ENCODE measurements at regions not wholly inside any gene's neighbourhood (a gene's known extent, or its start where the extent isn't known, plus 50 kb on each side); places are given as distances from the start of the nearest gene placed in this dataset.

- no peak for DNase-seq (ENCODE audit: low read depth)
- no peak for TF ChIP-seq CTCF (IDR thresholded peaks at IDR 0.05; ENCODE audit: low read depth, low read length, missing control alignments)
- H3K4me3 ChIP-seq (ENCODE audit: low read depth, low read length) = no peak overlapping the region
Measured at GRCh38 chr3:94654096-94654495, 591.2 kb downstream of the NSUN3 start.

- no peak for DNase-seq (ENCODE audit: low read depth)
- no peak overlapping the region for H3K4me3 ChIP-seq (ENCODE audit: low read depth, low read length)
- no peak for TF ChIP-seq CTCF (IDR thresholded peaks at IDR 0.05; ENCODE audit: low read depth, low read length, missing control alignments)
Measured at GRCh38 chr3:94665922-94666321, 603.1 kb downstream of the NSUN3 start.

GRCh38 chr3:94671078-94671477 is 608.2 kb downstream of the NSUN3 start:
- DNase-seq (ENCODE audit: low read depth) = no peak
- TF ChIP-seq CTCF (IDR thresholded peaks at IDR 0.05; ENCODE audit: low read depth, low read length, missing control alignments) = no peak
- no peak overlapping the region for H3K4me3 ChIP-seq (ENCODE audit: low read depth, low read length)

GRCh38 chr3:94673876-94674275 is 611.0 kb downstream of the NSUN3 start:
- no peak for DNase-seq (ENCODE audit: low read depth)
- H3K4me3 ChIP-seq (ENCODE audit: low read depth, low read length) = no peak overlapping the region
- no peak for TF ChIP-seq CTCF (IDR thresholded peaks at IDR 0.05; ENCODE audit: low read depth, low read length, missing control alignments)

GRCh38 chr3:94686208-94686607 is 623.3 kb downstream of the NSUN3 start:
- no peak for TF ChIP-seq CTCF (IDR thresholded peaks at IDR 0.05; ENCODE audit: low read depth, low read length, missing control alignments)
- H3K4me3 ChIP-seq (ENCODE audit: low read depth, low read length) = no peak overlapping the region
- DNase-seq (ENCODE audit: low read depth) = no peak

GRCh38 chr3:94693997-94694640 is 631.3 kb downstream of the NSUN3 start:
- no peak overlapping the region for H3K4me3 ChIP-seq (ENCODE audit: low read depth, low read length)

More at GRCh38 chr3:94693997-94694640, 631.3 kb downstream of the NSUN3 start:
- DNase-seq (ENCODE audit: low read depth) = no peak
- no peak for TF ChIP-seq CTCF (IDR thresholded peaks at IDR 0.05; ENCODE audit: low read depth, low read length, missing control alignments)
